NCI-H526 (cell line): ENCODE measurements at regions not wholly inside any gene's neighbourhood (a gene's known extent, or its start where the extent isn't known, plus 50 kb on each side); places are given as distances from the start of the nearest gene placed in this dataset.

ENCODE experiments used
- DNase-seq, 2 experiments: peaks; one replicate each; lab custom pipeline; 2025; lab: John Stamatoyannopoulos, UW

DNA sequence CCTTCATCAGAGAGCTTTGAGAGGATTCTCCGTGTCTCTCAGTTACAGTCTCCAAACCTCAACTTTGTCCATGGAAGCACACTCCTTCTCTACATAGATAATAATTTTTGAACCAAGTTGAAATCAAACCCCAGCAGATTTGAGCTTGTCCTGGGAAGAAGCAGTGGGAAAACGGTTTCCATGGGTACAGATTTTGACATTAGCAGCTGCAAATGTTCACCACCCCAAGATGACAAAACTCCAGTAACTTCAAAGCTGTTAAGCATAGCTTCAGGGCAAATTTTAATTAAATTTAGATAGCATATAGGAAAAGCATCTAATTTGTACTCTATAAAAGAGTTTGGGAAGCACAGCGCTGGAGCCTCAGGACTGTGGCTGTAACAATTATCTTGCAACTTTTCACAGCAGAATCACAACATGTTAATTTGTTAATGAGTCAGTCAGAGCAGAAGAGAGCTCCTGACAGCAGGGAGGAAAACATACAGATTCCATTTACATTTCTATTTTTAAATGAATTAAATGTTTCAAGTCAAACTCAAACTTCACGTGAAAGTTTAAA is 240.7 kb downstream of the BMP7 start:
- DNase-seq, result no peak

DNA sequence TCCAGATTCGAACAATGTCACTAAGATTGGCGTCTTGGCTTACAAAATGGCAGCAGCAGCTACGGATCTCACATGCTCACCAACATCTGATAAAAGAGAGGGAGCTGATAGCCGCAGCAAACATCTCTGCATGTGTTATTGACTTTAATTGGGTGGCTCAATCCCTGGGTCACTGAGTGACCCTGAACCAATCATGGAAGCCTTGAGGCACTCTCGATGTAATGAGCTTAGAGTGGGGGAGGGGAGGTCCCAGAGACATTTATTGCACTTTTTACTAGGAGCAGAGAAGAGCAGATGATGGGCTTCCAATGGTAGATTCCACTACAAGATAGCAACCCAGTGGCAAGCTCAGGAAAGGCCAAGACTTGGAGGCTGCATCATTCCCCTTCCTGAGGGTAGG is 238.7 kb downstream of the BMP7 start:
- DNase-seq, result no peak

DNA sequence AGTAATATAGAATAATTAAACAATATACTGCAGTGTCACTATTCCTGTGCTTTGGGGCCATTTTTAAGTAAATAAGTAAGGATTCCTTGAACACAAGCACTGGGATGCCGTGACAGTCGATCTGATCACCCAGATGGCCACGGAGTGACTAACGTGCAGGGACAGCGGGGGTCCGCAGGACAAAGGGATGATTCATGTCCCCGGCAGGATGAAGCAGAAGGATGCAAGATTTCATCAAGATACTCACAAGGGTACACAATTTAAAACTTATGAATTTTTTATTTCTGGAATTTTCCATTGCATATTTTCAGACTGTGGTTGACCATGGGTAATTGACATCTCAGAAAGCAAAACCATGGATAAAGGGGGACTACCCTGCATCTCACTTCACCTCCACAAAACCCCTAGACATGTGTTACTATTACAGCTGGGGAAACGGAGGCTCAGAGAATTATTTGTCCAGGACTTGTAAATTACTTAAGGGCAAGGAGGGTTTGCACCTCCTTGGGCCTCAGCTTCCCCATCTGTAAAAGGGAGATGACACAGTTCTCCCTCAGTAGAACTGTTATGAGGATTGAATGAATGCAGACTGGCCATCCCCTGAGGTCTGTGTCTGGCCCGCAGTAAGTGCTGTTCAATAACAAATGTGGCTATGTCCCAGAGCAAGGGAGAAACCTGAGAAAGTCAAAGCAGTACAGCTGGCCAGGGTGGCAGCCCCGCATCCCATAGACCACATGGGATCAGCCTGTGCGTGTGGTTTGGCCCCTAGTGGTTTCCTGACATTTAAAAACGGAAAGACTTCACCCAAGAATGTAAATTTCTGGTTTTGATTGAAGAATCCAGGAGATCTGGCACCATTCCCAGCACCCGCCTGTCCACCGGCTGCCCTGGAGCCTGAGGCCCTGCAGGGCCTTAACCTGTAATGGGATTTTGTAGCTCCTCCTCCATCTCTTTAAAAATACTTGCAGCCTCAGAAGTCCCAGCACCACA is 235.5 kb downstream of the BMP7 start:
- DNase-seq, result no peak

DNA sequence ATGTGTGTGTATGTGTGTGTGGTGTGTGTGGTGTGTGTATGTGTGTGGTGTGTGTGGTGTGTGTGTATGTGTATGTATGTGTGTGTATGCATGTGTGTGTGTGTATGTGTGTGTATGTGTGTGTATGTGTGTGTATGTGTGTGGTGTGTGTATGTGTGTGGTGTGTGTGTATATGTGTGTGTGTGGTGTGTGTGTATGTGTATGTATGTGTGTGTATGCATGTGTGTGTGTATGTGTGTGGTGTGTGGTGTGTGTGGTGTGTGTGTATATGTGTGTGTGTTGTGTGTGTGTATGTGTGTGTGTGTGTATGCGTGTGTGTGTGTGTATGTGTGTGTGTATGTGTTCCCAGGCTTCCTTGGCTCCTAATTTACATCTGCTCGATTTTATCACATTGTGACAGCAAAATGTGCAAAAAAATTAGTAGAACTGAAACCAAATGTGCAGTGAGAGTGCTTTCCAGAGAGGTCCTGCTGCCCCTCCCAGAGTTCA is 234.5 kb downstream of the BMP7 start:
- DNase-seq, result no peak

DNA sequence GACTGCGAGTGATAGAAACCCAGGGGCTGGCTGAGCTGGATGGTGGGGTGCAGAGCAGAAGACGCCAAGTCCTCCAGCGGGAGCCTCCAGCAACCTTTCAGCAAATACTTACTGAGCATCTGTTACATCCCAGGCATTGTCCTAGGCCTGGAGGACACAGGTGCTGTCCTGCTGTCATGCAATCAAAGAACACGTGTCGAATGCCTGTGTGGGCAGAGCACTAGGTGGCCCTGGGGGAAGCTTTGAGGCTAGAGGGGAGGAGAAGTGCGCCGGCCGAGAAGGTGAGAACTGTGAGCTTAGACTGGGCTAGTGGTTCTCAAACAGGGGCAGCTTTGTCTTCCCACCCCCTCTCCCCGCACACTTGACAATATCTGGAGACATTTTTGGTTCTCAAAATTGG is 233.6 kb downstream of the BMP7 start:
- DNase-seq, result no peak

DNA sequence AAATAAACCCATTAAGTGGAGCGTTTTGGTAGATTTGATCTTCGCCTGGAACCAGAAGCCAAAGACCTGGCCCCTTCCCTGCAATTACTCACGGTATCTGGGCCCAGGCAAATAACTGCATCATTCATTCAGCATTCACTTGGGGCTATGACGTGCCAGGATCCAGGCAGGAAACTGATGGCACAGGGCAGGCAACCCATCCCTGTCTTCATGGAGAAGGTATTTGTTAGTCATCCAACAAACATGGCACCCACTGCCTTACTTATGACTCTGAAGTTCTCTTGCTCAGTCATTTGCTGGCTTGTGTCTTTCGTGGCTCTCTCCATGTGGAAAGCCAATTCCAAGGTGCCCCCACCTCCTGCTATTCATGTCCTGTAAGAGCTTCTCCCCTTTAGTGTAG is 232.4 kb downstream of the BMP7 start:
- no peak for DNase-seq

DNA sequence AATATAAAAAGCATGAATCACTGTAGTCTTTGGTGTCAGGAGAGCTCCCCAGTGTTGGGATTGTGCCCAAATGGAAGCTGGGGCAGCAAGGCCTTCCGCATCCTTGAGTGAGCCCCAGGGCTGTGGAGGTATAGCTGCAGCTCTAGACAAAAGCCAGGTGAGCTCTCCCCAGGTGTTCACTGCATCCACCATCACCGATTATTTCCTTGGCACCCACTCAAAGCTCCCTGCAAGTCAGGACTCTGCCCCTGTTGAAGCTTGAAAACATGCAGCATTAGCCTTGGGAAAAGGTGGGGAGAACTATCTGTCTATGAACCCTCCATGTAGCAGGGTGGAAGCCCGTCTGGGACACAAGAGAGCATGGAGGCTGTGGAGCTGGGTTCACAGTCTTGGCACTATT is 228.8 kb downstream of the BMP7 start:
- DNase-seq, result no peak

DNA sequence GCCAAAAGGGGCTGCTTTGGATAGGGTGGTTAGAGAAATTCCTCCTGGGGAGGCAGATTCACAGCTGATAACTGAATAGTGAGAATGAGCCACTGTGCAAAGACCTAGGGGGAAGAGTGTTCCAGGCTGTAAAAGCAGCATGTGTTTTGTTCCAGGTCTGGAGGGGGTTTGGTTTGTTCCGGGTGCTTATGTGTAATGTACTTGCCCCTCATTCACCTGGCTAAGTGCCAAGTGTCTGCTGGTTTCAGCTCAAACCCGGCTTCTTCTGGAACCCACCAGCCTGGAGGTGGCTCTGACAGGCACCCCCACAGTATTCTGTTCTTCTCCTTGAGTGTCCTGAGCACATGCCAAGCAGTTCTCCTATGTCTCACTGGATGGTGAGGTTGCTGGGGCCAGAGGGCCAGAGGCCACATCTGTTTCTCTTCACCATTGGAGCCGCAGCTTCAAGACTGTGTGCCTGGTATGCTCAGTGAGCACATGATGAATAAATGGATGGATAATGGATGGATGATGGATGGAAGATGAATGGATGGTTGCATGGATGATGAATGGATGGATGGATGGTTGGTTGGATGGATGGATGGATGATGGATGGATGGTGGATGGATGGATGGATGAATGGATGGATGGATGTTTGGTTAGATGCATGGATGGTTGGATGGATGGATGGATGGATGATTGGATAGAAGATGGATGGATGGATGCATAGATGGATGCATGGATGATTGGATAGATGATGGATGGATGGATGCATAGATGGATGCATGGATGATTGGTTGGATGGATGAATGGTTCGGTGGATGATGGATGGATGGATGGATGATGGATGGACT is 227.6 kb downstream of the BMP7 start:
- no peak for DNase-seq

DNA sequence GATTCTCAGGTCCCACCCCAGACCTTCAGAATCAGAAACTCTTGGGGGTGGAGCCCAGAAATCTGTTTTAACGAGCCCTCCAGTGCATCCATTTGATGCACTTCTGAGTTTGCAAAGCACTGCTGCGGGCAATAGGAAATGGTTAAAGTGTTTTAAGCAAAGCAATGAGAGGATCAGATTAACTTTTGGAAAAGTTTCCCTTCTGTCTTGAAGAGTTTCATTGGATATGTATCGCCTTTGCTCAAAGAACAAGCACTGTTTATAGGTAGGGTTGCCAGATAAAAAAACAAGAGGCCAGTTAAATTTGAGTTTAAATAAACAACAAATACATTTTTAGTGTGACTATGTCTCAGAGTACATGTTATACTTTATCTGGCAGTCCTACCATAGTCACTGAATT is 226.0 kb downstream of the BMP7 start:
- DNase-seq, result no peak

DNA sequence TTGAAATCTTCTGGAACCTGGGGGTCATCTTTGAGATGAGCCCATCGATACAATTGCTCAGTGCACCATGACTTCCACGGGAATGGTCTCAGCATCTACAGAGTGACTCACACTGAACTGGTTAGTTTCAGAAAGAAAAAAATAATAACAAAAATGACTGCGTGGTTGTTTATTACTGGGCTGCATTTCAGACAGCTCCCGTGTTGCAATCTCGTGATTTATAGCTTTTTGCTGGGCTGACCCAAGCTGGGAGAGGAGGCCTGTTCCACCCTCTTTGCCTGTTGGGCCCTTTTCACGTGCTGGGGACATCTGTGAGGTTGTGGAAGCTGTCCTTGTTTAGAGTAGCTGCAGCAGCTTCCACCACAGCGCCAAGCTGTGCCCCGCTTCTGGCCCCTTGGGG is 225.5 kb downstream of the BMP7 start:
- DNase-seq, result no peak

DNA sequence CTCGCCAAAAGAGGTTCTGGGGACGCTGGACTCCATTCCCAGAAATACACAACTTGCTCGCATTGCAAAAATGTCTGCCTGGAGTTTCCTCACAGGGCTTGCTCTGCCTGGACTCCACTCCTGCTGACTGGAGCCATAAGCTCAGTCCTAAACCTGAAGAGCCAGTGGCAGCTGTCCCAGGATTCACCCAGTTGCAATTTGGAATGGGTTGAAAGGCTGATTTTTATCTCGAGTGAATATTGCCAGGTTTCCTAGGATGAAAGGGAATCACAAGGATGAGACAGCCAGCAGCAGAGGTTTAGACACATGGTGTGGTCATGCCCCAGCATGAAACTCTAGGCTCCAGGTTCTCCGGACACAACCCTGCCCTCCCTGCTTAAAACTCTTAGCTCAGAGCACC is 223.3 kb downstream of the BMP7 start:
- DNase-seq, result no peak

DNA sequence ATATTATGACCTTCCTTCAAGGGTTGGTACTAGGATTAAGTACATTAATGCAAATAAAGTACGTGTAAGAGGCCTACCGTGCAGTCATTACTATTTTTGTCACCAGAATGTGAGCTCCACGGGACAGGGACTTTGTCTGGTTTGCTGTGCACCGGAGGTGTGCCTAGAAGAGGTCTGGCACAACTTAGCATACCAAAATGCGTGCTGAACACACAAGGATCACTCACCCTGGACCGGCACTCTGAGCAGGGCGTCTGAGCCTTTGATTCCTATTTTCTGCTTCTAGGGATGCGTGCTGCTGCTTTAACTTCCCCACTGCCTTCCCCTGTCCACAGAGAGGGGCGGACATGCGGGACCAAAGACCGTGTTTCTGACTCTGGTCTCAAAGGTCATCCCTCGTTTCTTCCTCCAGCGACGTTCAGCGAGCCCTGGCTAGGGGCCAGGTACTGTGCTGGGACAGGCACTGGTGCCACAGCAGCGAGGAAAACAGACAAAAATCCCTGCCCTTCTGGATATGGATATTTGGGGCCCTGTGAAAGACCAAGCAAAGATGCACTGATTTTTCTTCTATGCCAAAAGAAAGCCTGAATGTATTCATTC is 222.7 kb downstream of the BMP7 start:
- DNase-seq, result no peak

DNA sequence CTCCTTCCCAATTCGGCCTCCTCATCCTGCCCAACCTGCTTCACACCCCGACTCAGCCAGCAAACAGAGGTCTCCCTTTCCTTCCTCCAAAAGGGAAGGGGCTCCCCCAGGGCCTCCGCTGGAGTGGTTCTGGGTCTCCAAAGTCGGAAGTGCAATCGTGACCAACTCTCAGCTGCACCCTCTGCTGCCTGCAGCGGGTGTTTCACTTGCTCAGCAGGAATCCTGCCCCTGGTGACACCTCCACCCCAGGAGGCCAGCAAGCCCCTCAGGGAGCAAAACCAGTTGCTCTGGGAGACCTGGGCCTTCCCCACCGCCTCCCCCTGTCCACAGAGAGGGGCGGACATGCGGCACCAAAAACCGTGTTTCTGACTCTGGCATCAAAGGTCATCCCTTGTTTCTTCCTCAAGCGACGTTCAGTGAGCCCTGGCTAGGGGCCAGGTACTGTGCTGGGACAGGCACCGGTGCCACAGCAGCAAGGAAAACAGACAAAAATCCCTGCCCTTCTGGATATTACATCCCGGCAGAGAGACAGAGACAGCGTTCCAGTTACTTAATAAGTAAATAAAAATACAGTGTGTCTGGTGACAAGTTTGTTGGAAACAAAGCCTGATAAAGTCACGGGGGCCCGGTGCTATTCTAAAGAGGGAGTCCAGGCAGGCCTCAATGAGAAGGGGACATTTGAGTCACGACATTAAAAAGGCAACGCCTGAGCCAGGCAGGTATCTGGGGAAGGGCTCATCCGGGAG is 219.0 kb downstream of the BMP7 start:
- peak in 1 of 2 experiments; percentile 30 for DNase-seq

DNA sequence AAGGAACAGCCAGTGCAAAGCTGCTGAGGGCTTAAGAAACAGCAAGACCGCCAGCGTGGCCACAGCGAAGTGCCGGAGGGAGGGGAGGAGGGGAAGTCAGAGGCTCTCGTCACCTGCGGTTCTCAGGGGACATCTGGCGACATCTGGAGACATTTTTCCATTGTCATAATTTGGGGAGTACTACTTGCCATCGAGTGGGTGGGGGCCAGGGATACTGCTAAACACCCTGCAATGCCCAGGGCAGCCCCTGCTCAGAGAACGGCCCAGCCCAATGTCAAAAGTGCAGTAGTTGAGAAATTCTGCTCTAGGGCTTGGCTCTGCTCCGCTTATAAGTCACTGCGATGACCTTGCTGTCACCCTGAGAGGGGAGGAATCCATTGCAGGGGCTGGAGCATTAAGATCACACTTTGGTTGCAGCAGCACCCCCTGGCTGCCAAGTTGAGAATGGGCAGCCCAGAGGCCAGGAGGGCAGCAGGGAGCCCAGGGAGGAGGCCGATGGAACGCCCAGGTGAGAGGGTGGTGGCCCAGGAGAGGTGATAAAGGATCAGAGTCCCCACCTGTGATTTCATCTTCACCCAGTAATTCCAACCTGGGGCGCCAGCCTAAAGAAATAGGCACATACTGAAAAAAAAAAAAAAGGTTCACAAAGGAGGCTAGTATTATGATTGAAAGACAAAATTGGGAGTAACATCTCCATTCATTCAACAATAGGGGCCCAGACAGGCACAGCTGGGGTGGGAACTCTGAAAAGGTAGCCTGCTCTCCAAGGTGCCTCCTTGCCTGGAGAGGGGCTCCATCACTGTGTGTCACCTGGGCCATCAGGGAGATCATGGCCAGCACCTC is 218.2 kb downstream of the BMP7 start:
- peak; percentile 49 to 85 for DNase-seq

DNA sequence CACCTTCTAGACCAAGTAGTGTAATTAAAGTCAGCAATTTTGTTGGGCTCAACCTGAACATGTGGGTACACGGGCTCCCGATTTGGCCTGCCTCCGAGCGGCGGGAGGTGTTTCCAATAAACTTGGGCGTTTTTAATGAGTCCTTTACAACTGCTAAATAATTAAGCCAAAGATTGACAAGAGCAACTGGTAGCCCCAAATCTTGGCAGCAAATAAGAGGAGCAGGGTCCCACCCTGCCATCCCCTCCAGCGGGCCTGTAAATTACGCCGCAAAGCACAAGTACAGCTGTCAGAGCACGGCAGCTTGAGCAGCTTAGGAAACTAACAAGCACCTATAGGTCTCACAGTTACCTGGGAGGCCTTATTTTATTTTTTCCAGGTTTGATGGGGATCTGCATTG is 217.1 kb downstream of the BMP7 start:
- DNase-seq, result no peak

DNA sequence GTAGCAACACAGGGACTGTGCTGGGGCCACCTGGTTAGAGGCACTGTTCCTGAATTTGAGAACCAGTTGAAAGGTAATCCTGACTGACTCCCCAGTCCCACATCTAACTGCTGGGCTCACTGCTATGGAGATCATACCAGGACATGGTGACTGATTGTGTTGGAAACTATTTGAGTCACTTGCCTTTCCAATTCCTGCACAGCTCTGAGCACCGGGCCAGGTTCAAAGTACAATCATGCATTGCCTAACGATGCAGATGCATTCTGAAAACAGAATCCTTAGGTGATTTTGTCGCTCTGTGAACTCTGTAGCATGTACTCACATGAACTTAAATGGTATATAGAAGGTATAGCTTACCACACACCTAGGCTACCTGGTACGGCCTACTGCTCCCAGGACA is 215.3 kb downstream of the BMP7 start:
- no peak for DNase-seq

DNA sequence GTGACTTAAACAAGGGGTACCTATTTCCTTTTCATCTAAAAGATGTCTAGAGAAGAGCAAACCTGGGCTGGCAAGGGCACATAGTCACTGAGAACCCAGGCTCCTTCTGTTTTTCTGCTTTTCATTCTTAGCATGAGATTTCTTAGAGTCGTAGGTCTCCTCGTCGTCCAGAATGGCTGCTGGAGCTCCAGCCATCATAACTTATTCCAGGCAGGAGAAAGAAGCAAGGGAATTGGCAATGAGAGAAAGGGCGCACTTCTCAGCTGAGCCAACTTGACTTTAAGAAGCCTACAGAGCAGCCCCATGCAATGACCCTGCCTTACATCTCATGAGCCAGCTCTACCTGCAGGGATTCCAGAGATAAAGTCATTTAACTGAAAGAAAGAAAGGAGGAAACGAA is 213.4 kb downstream of the BMP7 start:
- no peak for DNase-seq

DNA sequence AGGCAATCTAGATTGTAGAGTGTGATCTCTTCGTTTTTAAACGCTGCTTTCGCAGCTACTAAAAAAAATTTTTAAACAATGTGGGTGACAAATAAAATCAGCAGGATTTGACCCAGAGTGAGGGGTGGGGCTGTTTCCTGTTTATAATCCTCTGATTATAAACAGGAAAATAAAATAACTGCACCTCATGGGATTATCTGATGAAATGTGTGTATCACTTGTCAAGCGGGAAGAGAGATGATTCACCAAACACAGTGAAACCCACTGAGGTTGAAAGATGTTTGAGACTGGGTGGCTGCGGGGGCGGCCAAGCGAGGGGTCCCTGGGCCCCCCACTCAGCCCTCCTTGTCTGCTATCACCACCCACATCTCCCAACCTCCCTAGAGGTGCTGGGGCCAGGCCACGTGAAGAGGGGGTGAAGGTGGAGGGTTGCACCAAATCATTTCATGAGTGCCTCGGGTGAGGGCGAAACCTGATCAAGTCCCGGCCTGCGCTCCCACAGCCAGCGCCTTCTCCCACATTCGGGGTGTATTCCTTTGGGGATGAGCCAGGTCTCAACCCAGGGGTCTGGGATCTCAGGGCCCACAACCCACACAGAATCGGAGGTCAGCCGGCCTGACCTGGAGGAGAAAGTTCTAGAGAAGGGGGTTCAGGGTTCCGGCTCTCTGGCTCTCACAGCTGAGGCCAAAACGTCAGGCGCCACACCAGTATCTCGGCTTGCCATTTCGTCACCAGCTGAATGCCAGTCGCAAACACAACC is 212.5 kb downstream of the BMP7 start:
- DNase-seq, result no peak

DNA sequence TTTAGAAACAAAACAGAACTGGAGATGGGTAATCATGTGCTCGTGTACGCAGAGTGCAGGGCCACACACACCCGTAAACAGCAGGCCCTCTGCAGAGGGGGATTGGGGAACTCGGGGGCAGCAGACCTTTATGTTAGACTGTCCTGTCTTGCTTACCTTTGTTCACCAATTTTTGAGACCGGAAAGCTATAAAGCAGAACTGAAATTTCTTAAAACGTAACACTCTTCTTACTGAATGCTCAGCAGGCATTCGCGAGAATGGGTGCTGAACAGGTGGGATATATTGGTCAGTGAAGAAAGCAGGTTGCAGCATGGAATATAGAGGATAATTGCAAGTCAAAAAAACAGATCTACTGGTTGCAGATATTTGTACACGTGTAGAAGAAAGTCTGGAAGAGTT is 211.1 kb downstream of the BMP7 start:
- no peak for DNase-seq

DNA sequence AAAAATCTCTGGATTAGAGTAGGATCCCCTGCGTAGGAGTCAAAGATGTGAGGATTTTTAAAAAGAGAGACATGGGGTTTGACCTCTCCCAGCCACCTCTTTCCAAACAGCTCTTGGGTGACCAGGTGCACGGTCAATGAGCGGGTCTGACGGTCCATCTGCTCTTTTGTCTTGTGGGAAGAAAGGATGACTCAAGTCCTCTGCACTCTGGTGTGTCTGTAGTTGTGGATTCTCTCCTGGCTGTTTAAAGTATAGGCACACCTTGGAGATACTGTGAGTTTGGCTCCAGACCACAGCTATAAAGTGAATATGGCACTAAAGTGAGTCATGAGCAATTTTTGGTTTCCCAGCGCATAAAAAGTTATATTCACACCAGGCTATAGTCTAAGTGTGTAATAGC is 209.8 kb downstream of the BMP7 start:
- no peak for DNase-seq
